ENCODE measurements at regions not wholly inside any gene's neighbourhood (a gene's known extent, or its start where the extent isn't known, plus 50 kb on each side); places are given as distances from the start of the nearest gene placed in this dataset.

- BruUV-seq (replicated peaks): no TSS peak
- no peak overlapping the region for H3K27ac ChIP-seq (ENCODE audit: insufficient read depth, low read depth, low read length)
- H3K79me2 ChIP-seq (ENCODE audit: control insufficient read depth, insufficient read depth, low read length): no peaks in the 10 kb centered on the region
- H4K20me1 ChIP-seq (replicated peaks; ENCODE audit: control insufficient read depth, extremely low read depth, insufficient read depth, low read length): no peaks in the 10 kb centered on the region
- POLR2A ChIA-PET: no interaction called here
- intact Hi-C loops (cut with micrococcal nuclease): no loop called here
- dilution Hi-C loops (cut with MboI; ENCODE audit: extremely low pct_ligation_motif_present, low sequenced_read_pairs): no loop called here
- H3K27me3 ChIP-seq (ENCODE audit: control insufficient read depth in 2 of 2, insufficient read depth in 2 of 2, low read length in 2 of 2): peaks cover 0 to 11% of the 10 kb centered on the region in 2 experiments
- H3K4me2 ChIP-seq (ENCODE audit: insufficient read depth, low read length): no peak overlapping the region
- no peaks in the 10 kb centered on the region for H3K4me1 ChIP-seq (ENCODE audit: control insufficient read depth, extremely low read depth, insufficient read depth, low read length)
- TF ChIP-seq MAX (IDR thresholded peaks at IDR 0.05; ENCODE audit: insufficient read depth, insufficient read length) (no peak), POLR2A (IDR thresholded peaks at IDR 0.05; ENCODE audit: low read depth, low read length) (no peak), CTCF (IDR thresholded peaks at IDR 0.05; ENCODE audit: extremely low read depth in 1 of 2, insufficient read depth in 1 of 2, low read depth in 1 of 2, low read length in 2 of 2) (no peak), MYC (IDR thresholded peaks at IDR 0.05; ENCODE audit: low read depth, low read length) (no peak), FOS (IDR thresholded peaks at IDR 0.05; ENCODE audit: borderline replicate concordance, insufficient read depth, low read length) (no peak), JUN (IDR thresholded peaks at IDR 0.05; ENCODE audit: borderline replicate concordance, insufficient read depth, insufficient read length, low read depth) (no peak), POLR2AphosphoS5 (IDR thresholded peaks at IDR 0.05; ENCODE audit: insufficient read depth, low read depth, low read length) (no peak), EZH2 (IDR thresholded peaks at IDR 0.05; ENCODE audit: borderline replicate concordance, low read depth, low read length, severe bottlenecking) (no peak), GATA2 (IDR thresholded peaks at IDR 0.05; ENCODE audit: insufficient read depth, insufficient read length, low read depth, low read length) (no peak)
- H3K9me3 ChIP-seq (replicated peaks; ENCODE audit: control insufficient read depth, insufficient read depth, low read length): no peaks in the 10 kb centered on the region
- no peak for DNase-seq (ENCODE audit: low read depth, low spot score)
- H3K36me3 ChIP-seq (ENCODE audit: control insufficient read depth in 2 of 2, extremely low read depth in 1 of 2, insufficient read depth in 2 of 2, low read length in 2 of 2): no peaks in the 10 kb centered on the region
- H3K4me3 ChIP-seq (replicated peaks in 1 of 3; ENCODE audit: insufficient read depth in 1 of 3, low read depth in 1 of 3, low read length in 3 of 3): no peak overlapping the region
- H3K9ac ChIP-seq (replicated peaks; ENCODE audit: extremely low read depth, insufficient read depth, low read length): no peak overlapping the region
- CTCF ChIA-PET: no interaction called here
- H2AFZ ChIP-seq (ENCODE audit: low read depth, low read length): no peak overlapping the region
- H3K9me1 ChIP-seq (replicated peaks; ENCODE audit: control insufficient read depth, extremely low read depth, insufficient read depth, low read length): no peaks in the 10 kb centered on the region
- no peak for FAIRE-seq
Observed at GRCh38 chr6:43910149-43910637, 140.2 kb downstream of the VEGFA start.

Measured in endothelial cell of umbilical vein (primary cell).